Loucy (cell line): ENCODE measurements at regions not wholly inside any gene's neighbourhood (a gene's known extent, or its start where the extent isn't known, plus 50 kb on each side); places are given as distances from the start of the nearest gene placed in this dataset.

Experiments
- H2AFZ ChIP-seq: fragments of 200-600 bp; sonication (generic); 2 replicates; pipeline ENCODE4 v1.6.0; 2016; ENCODE audit warnings: antibody characterized with exemption, mild to moderate bottlenecking, low read length, moderate library complexity
- H3F3A ChIP-seq: fragments of 200-600 bp; 2 replicates; pipeline ENCODE4 v1.6.0; 2016; ENCODE audit warnings: antibody characterized with exemption, low read depth, mild to moderate bottlenecking
- H3K27me3 ChIP-seq: fragments of 200-600 bp; sonication (generic); 2 replicates; pipeline ENCODE4 v1.6.1; 2014; ENCODE audit warnings: low read length, mild to moderate bottlenecking; ENCODE audit not compliant: insufficient read depth, poor library complexity, severe bottlenecking
- H3K36me3 ChIP-seq: fragments of 200-600 bp; sonication (generic); 2 replicates; pipeline ENCODE4 v1.6.1; 2016; ENCODE audit warnings: low read length; ENCODE audit not compliant: insufficient read depth
- H3K4me1 ChIP-seq: fragments of 200-600 bp; sonication (generic); 2 replicates; pipeline ENCODE4 v1.5.1; 2014; ENCODE audit warnings: low read length, mild to moderate bottlenecking; ENCODE audit not compliant: insufficient read depth, poor library complexity, severe bottlenecking
- H3K4me2 ChIP-seq: fragments of 200-600 bp; sonication (generic); 2 replicates; pipeline ENCODE4 v1.6.0; 2014; ENCODE audit warnings: antibody characterized with exemption, low read length, low read depth, mild to moderate bottlenecking; ENCODE audit not compliant: poor library complexity, severe bottlenecking
- H3K4me3 ChIP-seq: fragments of 200-600 bp; sonication (generic); 2 replicates; pipeline ENCODE4 v1.5.1; 2014; ENCODE audit warnings: low read length, mild to moderate bottlenecking, mixed read lengths; ENCODE audit not compliant: poor library complexity, severe bottlenecking
- H3K79me2 ChIP-seq: fragments of 200-600 bp; sonication (generic); 2 replicates; pipeline ENCODE4 v1.6.1; 2014; ENCODE audit warnings: low read length; ENCODE audit not compliant: insufficient read depth
- H3K9ac ChIP-seq: fragments of 200-600 bp; sonication (generic); 2 replicates; pipeline ENCODE4 v1.6.0; 2014; ENCODE audit warnings: mild to moderate bottlenecking, low read depth, low read length, moderate library complexity; ENCODE audit not compliant: poor library complexity, severe bottlenecking
- H3K9me2 ChIP-seq: fragments of 200-600 bp; sonication (generic); replicated peaks from 2 replicates; pipeline ENCODE4 v1.6.1; 2016; ENCODE audit warnings: low read depth, low read length, mixed read lengths
- H3K9me3 ChIP-seq: fragments of 200-600 bp; sonication (generic); 2 replicates; pipeline ENCODE4 v1.6.1; 2014; ENCODE audit warnings: mild to moderate bottlenecking, antibody characterized with exemption, low read length, low read depth; ENCODE audit not compliant: insufficient read depth
- H4K20me1 ChIP-seq: fragments of 200-600 bp; sonication (generic); 2 replicates; pipeline ENCODE4 v1.6.0; 2014; ENCODE audit warnings: antibody characterized with exemption, low read length, mild to moderate bottlenecking; ENCODE audit not compliant: insufficient read depth, poor library complexity, severe bottlenecking
- EZH2phosphoT487 ChIP-seq: fragments of 200-600 bp; IDR thresholded peaks from 2 replicates; pipeline ENCODE4 v1.6.1; 2018; ENCODE audit warnings: antibody characterized with exemption, mild to moderate bottlenecking, moderate library complexity, borderline replicate concordance
- TF ChIP-seq, protein P1 (sequence below): fragments of 200-600 bp; sonication (generic); conservative IDR thresholded peaks from 2 replicates; pipeline ENCODE4 v1.5.1; 2014; ENCODE audit warnings: mild to moderate bottlenecking, antibody characterized with exemption, low read length

DNA sequence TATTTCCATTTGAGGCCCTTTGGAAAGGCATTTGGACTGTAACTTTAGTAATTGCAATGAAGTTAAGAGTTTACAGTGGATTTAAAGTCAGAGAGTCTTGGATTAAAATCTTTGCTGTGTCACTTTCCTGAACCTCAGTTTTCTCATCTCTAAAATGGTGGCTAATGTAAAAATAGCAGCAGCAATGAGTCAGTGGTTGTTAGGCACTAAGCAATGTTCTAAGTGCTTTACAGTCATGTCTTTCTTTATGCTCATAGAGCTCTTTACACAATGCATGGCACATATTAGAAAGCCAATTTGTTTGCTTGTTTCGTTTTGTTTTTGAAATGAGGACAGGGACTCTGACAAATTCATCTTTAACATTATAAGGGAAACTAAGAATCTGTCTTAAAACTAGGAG, 222.7 kb upstream of the DNAJC19 start:
- Histone ChIP-seq H3K4me1 (no peaks in the 10 kb centered on the region), H3K79me2 (no peaks in the 10 kb centered on the region), H4K20me1 (no peaks in the 10 kb centered on the region), H3F3A (no peaks in the 10 kb centered on the region), H3K9ac (no peak overlapping the region), H2AFZ (no peak overlapping the region), H3K4me2 (no peak overlapping the region), H3K9me2 (no peaks in the 10 kb centered on the region), H3K36me3 (no peaks in the 10 kb centered on the region), H3K27me3 (no peaks in the 10 kb centered on the region), H3K9me3 (no peaks in the 10 kb centered on the region), H3K4me3 (no peak overlapping the region)
- no peak for TF ChIP-seq EZH2phosphoT487
- TF ChIP-seq, protein P1, sequence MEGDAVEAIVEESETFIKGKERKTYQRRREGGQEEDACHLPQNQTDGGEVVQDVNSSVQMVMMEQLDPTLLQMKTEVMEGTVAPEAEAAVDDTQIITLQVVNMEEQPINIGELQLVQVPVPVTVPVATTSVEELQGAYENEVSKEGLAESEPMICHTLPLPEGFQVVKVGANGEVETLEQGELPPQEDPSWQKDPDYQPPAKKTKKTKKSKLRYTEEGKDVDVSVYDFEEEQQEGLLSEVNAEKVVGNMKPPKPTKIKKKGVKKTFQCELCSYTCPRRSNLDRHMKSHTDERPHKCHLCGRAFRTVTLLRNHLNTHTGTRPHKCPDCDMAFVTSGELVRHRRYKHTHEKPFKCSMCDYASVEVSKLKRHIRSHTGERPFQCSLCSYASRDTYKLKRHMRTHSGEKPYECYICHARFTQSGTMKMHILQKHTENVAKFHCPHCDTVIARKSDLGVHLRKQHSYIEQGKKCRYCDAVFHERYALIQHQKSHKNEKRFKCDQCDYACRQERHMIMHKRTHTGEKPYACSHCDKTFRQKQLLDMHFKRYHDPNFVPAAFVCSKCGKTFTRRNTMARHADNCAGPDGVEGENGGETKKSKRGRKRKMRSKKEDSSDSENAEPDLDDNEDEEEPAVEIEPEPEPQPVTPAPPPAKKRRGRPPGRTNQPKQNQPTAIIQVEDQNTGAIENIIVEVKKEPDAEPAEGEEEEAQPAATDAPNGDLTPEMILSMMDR = no peak

GRCh38 chr3:181210275-181210674, 220.7 kb upstream of the DNAJC19 start:
- Histone ChIP-seq H3K9me3 (no peaks in the 10 kb centered on the region), H3K4me3 (no peak overlapping the region), H3K36me3 (no peaks in the 10 kb centered on the region), H3K79me2 (no peaks in the 10 kb centered on the region), H3F3A (no peaks in the 10 kb centered on the region), H4K20me1 (no peaks in the 10 kb centered on the region), H3K4me2 (no peak overlapping the region), H3K27me3 (no peaks in the 10 kb centered on the region), H3K9me2 (no peaks in the 10 kb centered on the region), H3K4me1 (no peaks in the 10 kb centered on the region), H3K9ac (no peak overlapping the region), H2AFZ (no peak overlapping the region)
- TF ChIP-seq EZH2phosphoT487 = no peak
- TF ChIP-seq, protein P1 = peak; percentile 44; the same call in 1 of the 2 replicates

GRCh38 chr3:181189556-181189955, 200.0 kb upstream of the DNAJC19 start:
- no peak overlapping the region for H3K4me2 ChIP-seq
- no peak overlapping the region for H2AFZ ChIP-seq
- H3K9me3 ChIP-seq = no peaks in the 10 kb centered on the region
- no peaks in the 10 kb centered on the region for H3K9me2 ChIP-seq
- no peaks in the 10 kb centered on the region for H3K36me3 ChIP-seq
- H3K4me1 ChIP-seq = no peaks in the 10 kb centered on the region
- H4K20me1 ChIP-seq = no peaks in the 10 kb centered on the region
- H3K79me2 ChIP-seq = no peaks in the 10 kb centered on the region
- H3F3A ChIP-seq = no peaks in the 10 kb centered on the region
- H3K9ac ChIP-seq = no peak overlapping the region
- TF ChIP-seq, protein P1 = no peak
- TF ChIP-seq EZH2phosphoT487 = no peak
- no peaks in the 10 kb centered on the region for H3K27me3 ChIP-seq
- H3K4me3 ChIP-seq = no peak overlapping the region
